Prostate gland (tissue), 2 donors: ENCODE measurements at regions not wholly inside any gene's neighbourhood (a gene's known extent, or its start where the extent isn't known, plus 50 kb on each side); places are given as distances from the start of the nearest gene placed in this dataset.

Experiments used
- CTCF ChIP-seq, 4 experiments: fragments of 200-600 bp in 2 of 4; fragments of 450-650 bp in 2 of 4; sonication (generic) in 2 of 4; IDR thresholded peaks; 1 replicate in 3 of 4; 2 replicates in 1 of 4; pipeline ENCODE4 v1.5.1; 2016 to 2019; ENCODE audit warnings: antibody characterized with exemption in 4 of 4, mild to moderate bottlenecking in 2 of 4, moderate library complexity in 2 of 4
- POLR2A ChIP-seq: fragments of 450-650 bp; IDR thresholded peaks from one replicate; pipeline ENCODE4 v1.6.1; 2016; ENCODE audit warnings: antibody characterized with exemption, mild to moderate bottlenecking
- POLR2AphosphoS5 ChIP-seq: sonication (generic); formaldehyde crosslinking; IDR thresholded peaks from one replicate; pipeline ENCODE4 v1.6.1; 2017; ENCODE audit warnings: antibody characterized with exemption

DNA sequence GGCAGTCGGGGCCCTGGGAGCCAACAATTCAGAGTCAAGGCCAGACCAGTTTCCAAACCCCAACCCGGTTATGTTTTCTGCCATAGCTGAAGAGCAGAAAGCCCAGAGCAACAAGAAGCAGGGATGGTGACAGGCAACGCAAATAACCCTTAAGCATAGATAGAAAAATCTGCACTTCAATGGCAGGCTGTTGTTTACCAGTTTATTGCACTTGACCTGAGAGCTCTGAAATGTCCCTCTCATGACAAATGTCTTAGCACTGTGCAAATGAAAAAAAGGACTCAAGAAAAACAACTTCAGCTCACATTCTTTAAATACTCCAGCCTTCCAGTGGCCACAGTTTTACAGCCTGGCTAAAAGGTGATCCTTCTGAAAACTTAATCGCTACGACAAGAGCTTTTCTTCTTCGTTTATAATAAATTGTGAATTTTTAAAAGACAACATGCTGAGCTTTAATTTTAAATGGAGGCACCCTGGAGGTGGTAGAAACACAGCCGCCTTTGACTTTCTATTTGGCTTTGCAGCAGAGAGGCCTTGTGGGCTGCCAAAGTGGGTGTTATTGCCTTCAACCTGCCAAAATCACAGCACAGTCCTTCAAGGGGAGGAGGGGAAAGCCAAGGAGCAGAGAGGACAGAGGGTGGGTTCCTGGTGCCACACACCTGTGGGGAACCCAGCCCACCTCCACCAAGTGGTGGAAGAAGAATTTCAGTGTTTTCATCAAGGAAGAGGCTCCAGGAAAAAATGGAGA, 289.5 kb upstream of the CDYL start:
- TF ChIP-seq CTCF (IDR thresholded peaks at IDR 0.05): no peak
- TF ChIP-seq POLR2A: no peak
- TF ChIP-seq POLR2AphosphoS5: no peak
